HG02884 (cell line): ENCODE measurements at regions not wholly inside any gene's neighbourhood (a gene's known extent, or its start where the extent isn't known, plus 50 kb on each side); places are given as distances from the start of the nearest gene placed in this dataset.

Source experiments
- ATAC-seq: cut with Tn5 transposase; IDR thresholded peaks from one replicate; pipeline ENCODE4 v1.9.1; 2021; ENCODE audit warnings: mild to moderate bottlenecking, moderate library complexity; ENCODE audit not compliant: unreplicated experiment

- peak; percentile 99 for ATAC-seq
Observed at GRCh38 chr6:71420693-71421328, 132.2 kb downstream of the OGFRL1 start.

GRCh38 chr6:71421611-71422010 is 133.0 kb downstream of the OGFRL1 start:
- ATAC-seq = no peak

GRCh38 chr6:71430018-71430417 is 141.4 kb downstream of the OGFRL1 start:
- ATAC-seq = no peak

- ATAC-seq = no peak
Observed at GRCh38 chr6:71433441-71433840, 144.8 kb downstream of the OGFRL1 start.

- no peak for ATAC-seq
Observed at GRCh38 chr6:71444222-71444621, 155.6 kb downstream of the OGFRL1 start.

- ATAC-seq = no peak
Observed at GRCh38 chr6:71446057-71446456, 157.4 kb downstream of the OGFRL1 start.

- no peak for ATAC-seq
Observed at GRCh38 chr6:71446470-71446869, 157.9 kb downstream of the OGFRL1 start.

- ATAC-seq = no peak
Observed at GRCh38 chr6:71452697-71453370, 164.2 kb downstream of the OGFRL1 start.

GRCh38 chr6:71453371-71453706 is 164.7 kb downstream of the OGFRL1 start:
- ATAC-seq = no peak

- no peak for ATAC-seq
Observed at GRCh38 chr6:71454056-71454455, 165.4 kb downstream of the OGFRL1 start.

GRCh38 chr6:71457929-71458328 is 169.3 kb downstream of the OGFRL1 start:
- ATAC-seq = no peak

- no peak for ATAC-seq
Observed at GRCh38 chr6:71459162-71459561, 170.6 kb downstream of the OGFRL1 start.

- no peak for ATAC-seq
Observed at GRCh38 chr6:71460933-71461332, 172.3 kb downstream of the OGFRL1 start.

- no peak for ATAC-seq
Observed at GRCh38 chr6:71463061-71463460, 174.4 kb downstream of the OGFRL1 start.

- no peak for ATAC-seq
Observed at GRCh38 chr6:71465096-71465495, 176.5 kb downstream of the OGFRL1 start.

GRCh38 chr6:71466362-71466761 is 177.8 kb downstream of the OGFRL1 start:
- no peak for ATAC-seq

GRCh38 chr6:71468038-71468437 is 179.4 kb downstream of the OGFRL1 start:
- ATAC-seq = no peak

- no peak for ATAC-seq
Observed at GRCh38 chr6:71468841-71469700, 180.5 kb downstream of the OGFRL1 start.

GRCh38 chr6:71471718-71472117 is 183.1 kb downstream of the OGFRL1 start:
- ATAC-seq = no peak

GRCh38 chr6:71473926-71474325 is 185.3 kb downstream of the OGFRL1 start:
- no peak for ATAC-seq

- ATAC-seq = no peak
Observed at GRCh38 chr6:71474942-71475341, 186.3 kb downstream of the OGFRL1 start.

GRCh38 chr6:71476371-71476770 is 187.8 kb downstream of the OGFRL1 start:
- ATAC-seq = no peak
